Glutamatergic neuron (in vitro differentiated cells): ENCODE measurements at regions not wholly inside any gene's neighbourhood (a gene's known extent, or its start where the extent isn't known, plus 50 kb on each side); places are given as distances from the start of the nearest gene placed in this dataset.
"Not testable (repeated sequence)": the region's sequence is repeated elsewhere in the genome, so short reads cannot be mapped to it uniquely, and the experiment has no call there.

ENCODE experiments used
- DNase-seq: peaks from one replicate; pipeline ENCODE4 v3.0.0; 2022
- H3K27ac Mint-ChIP-seq: one replicate; pipeline ENCODE4 v1.8.0; 2020; ENCODE audit warnings: mild to moderate bottlenecking, mixed read lengths, inconsistent platforms; ENCODE audit not compliant: unreplicated experiment
- H3K27me3 Mint-ChIP-seq: one replicate; pipeline ENCODE4 v1.8.0; 2020; ENCODE audit warnings: mild to moderate bottlenecking, moderate library complexity, mixed read lengths, inconsistent platforms; ENCODE audit not compliant: unreplicated experiment
- H3K36me3 Mint-ChIP-seq: one replicate; pipeline ENCODE4 v1.8.0; 2020; ENCODE audit warnings: mild to moderate bottlenecking, mixed read lengths, inconsistent platforms; ENCODE audit not compliant: unreplicated experiment
- H3K4me1 Mint-ChIP-seq: one replicate; pipeline ENCODE4 v1.8.0; 2020; ENCODE audit warnings: mild to moderate bottlenecking, low read depth, mixed read lengths, inconsistent platforms; ENCODE audit not compliant: unreplicated experiment
- H3K4me3 Mint-ChIP-seq: one replicate; pipeline ENCODE4 v1.8.0; 2020; ENCODE audit warnings: mild to moderate bottlenecking, mixed read lengths, inconsistent platforms; ENCODE audit not compliant: unreplicated experiment
- H3K9me3 Mint-ChIP-seq: one replicate; pipeline ENCODE4 v1.8.0; 2020; ENCODE audit warnings: mild to moderate bottlenecking, moderate library complexity, mixed read lengths, inconsistent platforms; ENCODE audit not compliant: unreplicated experiment
- CTCF ChIP-seq: fragments of 200-600 bp; sonication (generic); IDR thresholded peaks from one replicate; pipeline ENCODE4 v1.5.0; 2021; ENCODE audit not compliant: partially characterized antibody, unreplicated experiment

- not testable (repeated sequence) for DNase-seq, H3K4me1 Mint-ChIP-seq, H3K36me3 Mint-ChIP-seq, H3K9me3 Mint-ChIP-seq, H3K4me3 Mint-ChIP-seq, H3K27me3 Mint-ChIP-seq, H3K27ac Mint-ChIP-seq
These were observed 403.1 kb downstream of the KCNJ18 start for GRCh38 chr17:22095414-22095813.

GRCh38 chr17:22099633-22100032, 407.3 kb downstream of the KCNJ18 start:
- not testable (repeated sequence) for H3K27me3 Mint-ChIP-seq, H3K27ac Mint-ChIP-seq, H3K9me3 Mint-ChIP-seq, DNase-seq, H3K4me3 Mint-ChIP-seq, H3K4me1 Mint-ChIP-seq, H3K36me3 Mint-ChIP-seq

- Mint-ChIP-seq H3K9me3 (no peaks in the 10 kb centered on the region), H3K27ac (no peak overlapping the region), H3K4me3 (no peak overlapping the region), H3K27me3 (no peaks in the 10 kb centered on the region), H3K36me3 (no peaks in the 10 kb centered on the region), H3K4me1 (no peaks in the 10 kb centered on the region)
- no peak for DNase-seq
- TF ChIP-seq CTCF: no peak
These were observed 409.9 kb downstream of the KCNJ18 start for GRCh38 chr17:22102177-22102576.

GRCh38 chr17:22116720-22117119, 424.4 kb downstream of the KCNJ18 start:
- not testable (repeated sequence) for H3K36me3 Mint-ChIP-seq, H3K9me3 Mint-ChIP-seq, DNase-seq

GRCh38 chr17:22117401-22117800, 425.1 kb downstream of the KCNJ18 start:
- H3K36me3 Mint-ChIP-seq, H3K27ac Mint-ChIP-seq, H3K4me3 Mint-ChIP-seq, H3K4me1 Mint-ChIP-seq, H3K9me3 Mint-ChIP-seq, DNase-seq, H3K27me3 Mint-ChIP-seq: not testable (repeated sequence)

More at GRCh38 chr17:22116720-22117119, 424.4 kb downstream of the KCNJ18 start:
- H3K4me3 Mint-ChIP-seq, H3K27me3 Mint-ChIP-seq, H3K4me1 Mint-ChIP-seq, H3K27ac Mint-ChIP-seq: not testable (repeated sequence)

GRCh38 chr17:22119016-22119415, 426.7 kb downstream of the KCNJ18 start:
- not testable (repeated sequence) for H3K27me3 Mint-ChIP-seq, H3K4me3 Mint-ChIP-seq, H3K27ac Mint-ChIP-seq, H3K36me3 Mint-ChIP-seq, H3K9me3 Mint-ChIP-seq, H3K4me1 Mint-ChIP-seq, DNase-seq

- H3K9me3 Mint-ChIP-seq, H3K4me1 Mint-ChIP-seq, H3K27ac Mint-ChIP-seq, H3K27me3 Mint-ChIP-seq, H3K4me3 Mint-ChIP-seq, H3K36me3 Mint-ChIP-seq, DNase-seq: not testable (repeated sequence)
These were observed 427.4 kb downstream of the KCNJ18 start for GRCh38 chr17:22119751-22120150.

GRCh38 chr17:22123536-22124281, 431.4 kb downstream of the KCNJ18 start:
- no peak for TF ChIP-seq CTCF
- no peaks in the 10 kb centered on the region for H3K4me1 Mint-ChIP-seq
- H3K36me3 Mint-ChIP-seq: no peaks in the 10 kb centered on the region
- H3K4me3 Mint-ChIP-seq: no peak overlapping the region
- no peak overlapping the region for H3K27ac Mint-ChIP-seq
- no peaks in the 10 kb centered on the region for H3K9me3 Mint-ChIP-seq
- DNase-seq: no peak
- H3K27me3 Mint-ChIP-seq: no peaks in the 10 kb centered on the region
